Activated CD4-positive, alpha-beta T cell treated with anti-CD3 and anti-CD28 coated beads, Interleukin-10, Interleukin-2, amounts not matched to agents 100 ng/mL and 50 ng/mL, durations not matched to agents 16 hours and 8 hours (primary cell): ENCODE measurements at regions not wholly inside any gene's neighbourhood (a gene's known extent, or its start where the extent isn't known, plus 50 kb on each side); places are given as distances from the start of the nearest gene placed in this dataset.

ENCODE experiments used
- DNase-seq: peaks from one replicate; pipeline ENCODE4 v3.0.0-alpha.2; 2020

- no peak for DNase-seq
Measured at GRCh38 chr5:103374473-103374963, 116.0 kb downstream of the MACIR start.

- DNase-seq: no peak
Measured at GRCh38 chr5:103373597-103374472, 115.3 kb downstream of the MACIR start.

- DNase-seq: no peak
Measured at GRCh38 chr5:103371046-103371607, 112.6 kb downstream of the MACIR start.

GRCh38 chr5:103369125-103370120 lies 110.9 kb downstream of the MACIR start:
- no peak for DNase-seq

DNA sequence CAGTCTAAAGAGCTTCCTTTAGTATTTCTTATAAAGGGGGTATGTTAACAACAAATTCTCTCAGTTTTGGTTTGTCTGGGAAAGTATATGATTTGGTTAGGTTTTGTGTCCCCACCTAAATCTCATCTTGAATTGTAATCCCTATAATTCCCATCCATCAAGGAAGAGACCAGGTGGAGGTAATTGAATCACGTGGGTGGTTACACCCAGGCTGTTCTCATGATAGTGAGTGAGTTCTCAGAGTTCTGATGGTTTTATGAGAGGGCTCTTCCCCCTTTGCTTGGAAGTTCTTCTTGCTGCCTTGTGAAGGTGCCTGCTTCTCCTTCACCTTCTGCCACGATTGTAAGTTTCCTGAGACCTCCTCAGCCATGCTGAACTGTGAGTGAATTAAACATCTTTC lies 109.1 kb downstream of the MACIR start:
- DNase-seq: no peak

- no peak for DNase-seq
Measured at GRCh38 chr5:103366918-103367549, 108.5 kb downstream of the MACIR start.

- DNase-seq: no peak
Measured at GRCh38 chr5:103364074-103364473, 105.5 kb downstream of the MACIR start.

DNA sequence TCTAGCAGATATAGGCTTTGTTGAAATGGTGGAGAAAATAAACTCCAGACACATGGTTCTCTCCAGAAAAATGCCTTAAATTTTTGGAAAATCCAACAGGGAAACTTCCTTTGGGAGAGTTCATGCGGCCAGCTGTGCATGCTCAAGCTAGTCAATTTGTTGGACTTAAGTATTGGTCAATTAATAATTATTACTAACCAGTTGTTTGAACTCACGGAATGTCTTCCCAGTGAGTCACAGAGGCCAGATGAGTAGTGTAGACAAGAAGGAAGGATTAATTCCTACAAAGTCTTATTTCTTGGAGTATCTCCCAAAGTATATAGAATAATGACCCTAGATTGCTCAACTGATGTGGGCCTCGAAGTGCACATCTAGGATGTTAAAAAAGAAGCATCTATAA lies 103.6 kb downstream of the MACIR start:
- DNase-seq: no peak

- no peak for DNase-seq
Measured at GRCh38 chr5:103360475-103360874, 101.9 kb downstream of the MACIR start.

- DNase-seq: no peak
Measured at GRCh38 chr5:103358305-103358995, 99.9 kb downstream of the MACIR start.

- no peak for DNase-seq
Measured at GRCh38 chr5:103357636-103358035, 99.1 kb downstream of the MACIR start.

- peak; percentile 50 for DNase-seq
Measured at GRCh38 chr5:103356350-103357091, 98.0 kb downstream of the MACIR start.

DNA sequence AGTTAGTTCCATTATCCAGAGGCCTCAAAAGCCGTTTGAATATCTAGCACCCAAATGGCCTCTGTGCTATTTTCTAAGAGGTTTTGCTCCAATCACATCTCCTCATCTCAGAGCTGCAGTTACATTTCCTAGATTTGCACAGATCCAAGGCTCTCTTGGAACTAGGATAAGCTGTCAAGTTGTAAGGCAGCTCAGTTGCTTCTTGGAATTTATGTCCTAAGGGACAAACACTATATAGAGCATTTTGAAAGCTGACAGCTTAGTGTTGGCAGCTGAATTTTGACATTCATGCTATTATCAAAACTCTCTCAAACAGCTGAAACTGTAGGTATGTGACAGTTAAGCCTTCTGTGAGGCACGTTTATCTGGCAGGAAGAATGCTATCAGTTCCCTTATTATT lies 97.0 kb downstream of the MACIR start:
- DNase-seq: no peak

DNA sequence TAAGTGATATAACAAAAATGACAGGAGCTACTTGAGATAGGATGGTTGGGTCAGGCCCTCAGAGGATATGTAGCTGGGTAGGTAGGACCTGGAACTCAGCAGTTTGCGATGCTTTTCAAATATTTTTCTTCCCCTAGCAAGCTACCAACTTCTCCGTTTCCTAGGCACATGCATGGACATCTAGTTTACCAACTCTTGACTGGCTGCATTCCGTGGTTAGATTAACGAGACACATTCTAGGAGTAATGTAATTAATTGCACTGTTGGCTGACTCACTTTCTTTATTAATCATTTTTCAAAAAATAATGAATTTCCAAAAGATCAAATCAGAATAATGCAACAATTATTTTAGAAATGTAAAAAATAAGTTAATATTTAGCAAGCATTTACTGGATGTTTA lies 95.9 kb downstream of the MACIR start:
- DNase-seq: no peak

GRCh38 chr5:103353581-103353980 lies 95.0 kb downstream of the MACIR start:
- DNase-seq: peak; percentile 23

DNA sequence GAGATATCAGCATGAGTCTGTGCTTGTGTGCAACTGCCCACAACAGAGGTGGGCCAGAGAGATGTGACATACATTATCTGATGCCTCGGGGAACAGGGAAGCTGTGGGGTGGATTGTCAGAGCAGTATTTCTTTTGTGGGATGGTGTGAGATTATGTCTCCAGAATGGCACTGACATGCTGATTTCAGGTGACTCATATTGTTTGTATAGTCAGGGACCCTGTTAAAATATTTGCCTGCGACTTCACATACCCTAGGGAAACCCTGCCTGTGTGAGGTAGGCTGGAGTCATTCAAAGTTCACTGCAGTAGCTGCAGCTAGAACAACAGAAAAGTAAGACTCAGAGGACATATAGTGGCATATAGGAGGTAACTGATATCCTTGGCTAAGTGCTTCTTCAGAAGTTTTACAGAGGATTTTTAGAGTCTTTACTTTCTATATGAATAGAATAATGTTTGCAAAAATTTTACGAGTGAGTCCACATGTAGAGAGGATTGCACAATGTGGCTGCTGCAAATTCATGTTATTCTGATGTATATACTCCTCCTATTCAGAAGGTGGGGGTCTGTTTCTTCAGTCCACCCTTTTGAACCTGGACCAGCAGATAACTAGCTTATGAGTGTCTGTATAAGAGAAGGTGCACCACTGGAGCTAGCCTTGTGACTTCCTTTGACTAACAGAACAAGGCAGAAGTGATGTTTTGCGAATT lies 89.3 kb downstream of the MACIR start:
- no peak for DNase-seq

DNA sequence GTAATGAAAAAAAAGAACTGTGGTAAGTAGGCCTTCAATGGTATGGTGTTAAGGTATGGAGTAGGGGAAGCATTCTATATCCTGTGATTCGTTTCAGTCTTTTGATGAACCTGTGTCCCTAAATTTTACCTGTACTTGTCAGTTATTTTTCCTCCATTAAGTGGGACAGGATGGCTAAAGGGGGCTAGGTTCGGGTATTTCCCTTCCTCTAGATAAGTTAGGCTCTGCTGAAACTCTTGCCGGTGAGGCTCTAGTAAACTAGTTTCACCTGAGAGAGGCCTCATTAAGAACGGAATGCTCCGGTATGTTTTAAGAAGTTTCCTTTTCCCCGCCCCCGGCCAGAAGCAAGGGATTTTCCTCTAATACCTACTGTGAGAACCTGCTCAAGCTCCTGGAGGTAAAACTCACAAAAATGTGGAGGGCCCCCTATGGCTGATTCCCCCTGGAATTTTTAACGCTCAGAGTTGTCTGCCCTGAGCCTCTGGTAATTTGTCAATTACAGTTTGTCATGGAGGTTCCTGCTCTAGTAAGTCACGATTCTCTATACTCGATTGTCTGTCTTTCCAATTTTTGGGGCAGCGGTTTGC lies 87.7 kb downstream of the MACIR start:
- no peak for DNase-seq

GRCh38 chr5:103345461-103345860 lies 86.9 kb downstream of the MACIR start:
- DNase-seq: no peak

DNA sequence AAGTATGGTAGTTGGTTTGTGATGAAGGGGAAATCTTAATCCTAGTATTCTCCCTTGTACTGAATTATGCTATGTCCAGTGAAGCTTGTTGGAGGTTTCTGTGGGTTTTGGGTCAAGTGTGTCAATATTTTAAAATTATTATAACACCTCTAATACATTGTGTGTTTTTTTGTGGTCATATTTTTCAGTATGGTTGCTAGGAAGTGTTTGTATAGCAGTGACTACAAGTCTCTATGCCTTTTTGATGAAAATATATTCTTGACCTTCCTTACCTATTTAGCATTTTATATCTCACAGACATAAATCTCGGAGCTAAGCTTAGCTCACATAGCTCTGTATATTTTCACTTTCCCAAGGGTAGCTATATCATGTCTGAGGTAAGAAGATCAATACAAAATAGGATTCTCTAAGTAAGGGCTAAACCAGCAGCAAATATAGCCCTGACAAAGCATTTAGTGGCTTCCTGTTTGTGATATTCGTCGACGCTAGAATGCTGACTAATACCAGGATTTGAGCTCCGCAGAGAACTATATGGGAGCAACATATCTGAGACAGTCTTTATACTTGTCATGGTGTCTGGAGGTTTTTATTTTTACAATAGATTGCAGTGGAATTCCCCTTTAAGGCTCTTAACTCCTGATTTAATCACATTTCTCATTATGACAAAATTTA lies 82.3 kb downstream of the MACIR start:
- DNase-seq: peak; percentile 89

- no peak for DNase-seq
Measured at GRCh38 chr5:103340132-103340531, 81.6 kb downstream of the MACIR start.
